Endothelial cell of umbilical vein (primary cell): ENCODE measurements at regions not wholly inside any gene's neighbourhood (a gene's known extent, or its start where the extent isn't known, plus 50 kb on each side); places are given as distances from the start of the nearest gene placed in this dataset.

ENCODE experiments used
- POLR2AphosphoS5 ChIP-seq: IDR thresholded peaks from 2 replicates; pipeline ENCODE4 v1.6.1; 2012; ENCODE audit warnings: low read depth, mild to moderate bottlenecking, control low read depth, low read length, moderate library complexity; ENCODE audit not compliant: insufficient read depth
- TF ChIP-seq, protein P1 (sequence below): IDR thresholded peaks from 2 replicates; pipeline ENCODE4 v1.6.1; 2011; ENCODE audit not compliant: insufficient read depth, insufficient read length

DNA sequence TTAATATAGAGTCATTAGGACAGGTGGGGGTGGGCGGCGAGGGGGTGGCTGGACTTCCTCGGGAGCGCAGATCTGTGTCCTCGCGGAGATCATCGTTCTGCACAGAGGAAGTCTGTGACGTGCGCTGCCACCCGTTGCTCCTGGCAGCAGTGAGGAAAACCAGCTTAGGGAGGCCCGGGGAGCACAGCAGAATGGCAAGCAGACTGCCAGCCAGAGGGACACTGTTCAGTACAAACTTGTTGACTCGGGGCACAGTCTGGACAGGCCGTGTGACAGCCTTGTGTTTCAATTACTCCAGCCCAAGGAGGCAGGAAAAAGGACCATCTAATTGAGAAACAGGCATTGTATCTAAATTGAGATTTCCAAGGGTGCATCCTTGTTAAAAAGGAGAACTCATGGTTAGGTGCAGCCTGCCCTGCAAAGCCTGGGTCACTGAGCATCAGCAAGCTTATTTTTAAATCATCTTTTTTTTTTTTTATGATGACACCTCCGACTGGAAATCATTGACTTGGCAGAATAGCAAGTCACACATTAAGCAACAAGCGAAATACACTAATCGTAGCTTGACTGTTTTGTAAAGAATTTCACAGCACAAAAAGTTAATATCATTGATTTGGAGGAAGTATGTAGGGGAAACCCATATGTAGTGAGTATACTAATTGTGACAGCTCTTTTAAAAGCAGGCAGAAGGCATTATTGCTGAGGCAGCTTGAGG lies 512.0 kb upstream of the FAT1 start:
- TF ChIP-seq POLR2AphosphoS5 = no peak
- TF ChIP-seq, protein P1, sequence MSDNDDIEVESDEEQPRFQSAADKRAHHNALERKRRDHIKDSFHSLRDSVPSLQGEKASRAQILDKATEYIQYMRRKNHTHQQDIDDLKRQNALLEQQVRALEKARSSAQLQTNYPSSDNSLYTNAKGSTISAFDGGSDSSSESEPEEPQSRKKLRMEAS = no peak
